Ovary (tissue), 3 donors: ENCODE measurements at regions not wholly inside any gene's neighbourhood (a gene's known extent, or its start where the extent isn't known, plus 50 kb on each side); places are given as distances from the start of the nearest gene placed in this dataset.

Source experiments
- EP300 ChIP-seq: sonication (generic); formaldehyde crosslinking; IDR thresholded peaks from one replicate; pipeline ENCODE4 v1.6.1; 2017; ENCODE audit warnings: antibody characterized with exemption
- POLR2A ChIP-seq: fragments of 450-650 bp; IDR thresholded peaks from one replicate; pipeline ENCODE4 v1.6.1; 2017; ENCODE audit warnings: antibody characterized with exemption, mild to moderate bottlenecking, moderate library complexity
- TF ChIP-seq, protein P1 (sequence below), 3 donors: fragments of 450-650 bp in 2 of 3; fragments of 200-600 bp in 1 of 3; IDR thresholded peaks; one replicate each; pipeline versions ENCODE4 v1.5.1 to v1.8.0; 2016 to 2022; ENCODE audit warnings: antibody characterized with exemption in 3 of 3, mild to moderate bottlenecking in 1 of 3
- donor health status: DM: no; HTN: no; CAD: no.

GRCh38 chr14:39847852-39848251 lies 415.6 kb upstream of the FBXO33 start:
- TF ChIP-seq, protein P1, sequence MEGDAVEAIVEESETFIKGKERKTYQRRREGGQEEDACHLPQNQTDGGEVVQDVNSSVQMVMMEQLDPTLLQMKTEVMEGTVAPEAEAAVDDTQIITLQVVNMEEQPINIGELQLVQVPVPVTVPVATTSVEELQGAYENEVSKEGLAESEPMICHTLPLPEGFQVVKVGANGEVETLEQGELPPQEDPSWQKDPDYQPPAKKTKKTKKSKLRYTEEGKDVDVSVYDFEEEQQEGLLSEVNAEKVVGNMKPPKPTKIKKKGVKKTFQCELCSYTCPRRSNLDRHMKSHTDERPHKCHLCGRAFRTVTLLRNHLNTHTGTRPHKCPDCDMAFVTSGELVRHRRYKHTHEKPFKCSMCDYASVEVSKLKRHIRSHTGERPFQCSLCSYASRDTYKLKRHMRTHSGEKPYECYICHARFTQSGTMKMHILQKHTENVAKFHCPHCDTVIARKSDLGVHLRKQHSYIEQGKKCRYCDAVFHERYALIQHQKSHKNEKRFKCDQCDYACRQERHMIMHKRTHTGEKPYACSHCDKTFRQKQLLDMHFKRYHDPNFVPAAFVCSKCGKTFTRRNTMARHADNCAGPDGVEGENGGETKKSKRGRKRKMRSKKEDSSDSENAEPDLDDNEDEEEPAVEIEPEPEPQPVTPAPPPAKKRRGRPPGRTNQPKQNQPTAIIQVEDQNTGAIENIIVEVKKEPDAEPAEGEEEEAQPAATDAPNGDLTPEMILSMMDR (IDR thresholded peaks at IDR 0.05) = no peak
- TF ChIP-seq POLR2A (no peak), EP300 (no peak)
